Stimulated activated CD8-positive, alpha-beta memory T cell treated with anti-CD3 and anti-CD28 coated beads, Interleukin-7, amount 100 ng/mL, for 48 hours (primary cell): ENCODE measurements at regions not wholly inside any gene's neighbourhood (a gene's known extent, or its start where the extent isn't known, plus 50 kb on each side); places are given as distances from the start of the nearest gene placed in this dataset.
"Not testable (repeated sequence)": the region's sequence is repeated elsewhere in the genome, so short reads cannot be mapped to it uniquely, and the experiment has no call there.

ENCODE experiments used
- DNase-seq, 2 donors: peaks; one replicate each; pipeline ENCODE4 v3.0.0-alpha.2; 2020; ENCODE audit warnings: low read depth in 1 of 2; ENCODE audit errors: extremely low read depth in 1 of 2

- no peak for DNase-seq
These were observed 171.1 kb upstream of the SLC7A11 start for GRCh38 chr4:138413273-138413672.

- no peak for DNase-seq
These were observed 170.7 kb upstream of the SLC7A11 start for GRCh38 chr4:138412847-138413246.

GRCh38 chr4:138410266-138410665 is 168.1 kb upstream of the SLC7A11 start:
- no peak for DNase-seq

GRCh38 chr4:138409670-138410069 is 167.5 kb upstream of the SLC7A11 start:
- no peak for DNase-seq

GRCh38 chr4:138408758-138409157 is 166.6 kb upstream of the SLC7A11 start:
- DNase-seq, result no peak

- DNase-seq, result no peak
These were observed 165.2 kb upstream of the SLC7A11 start for GRCh38 chr4:138407329-138407728.

GRCh38 chr4:138406876-138407275 is 164.7 kb upstream of the SLC7A11 start:
- DNase-seq, result no peak

- no peak for DNase-seq
These were observed 163.9 kb upstream of the SLC7A11 start for GRCh38 chr4:138405934-138406567.

- no peak for DNase-seq
These were observed 163.3 kb upstream of the SLC7A11 start for GRCh38 chr4:138405466-138405891.

GRCh38 chr4:138404801-138405200 is 162.7 kb upstream of the SLC7A11 start:
- no peak for DNase-seq

- no peak for DNase-seq
These were observed 162.1 kb upstream of the SLC7A11 start for GRCh38 chr4:138404251-138404650.

GRCh38 chr4:138401334-138401733 is 159.2 kb upstream of the SLC7A11 start:
- no peak for DNase-seq

GRCh38 chr4:138400543-138400942 is 158.4 kb upstream of the SLC7A11 start:
- no peak for DNase-seq

GRCh38 chr4:138400066-138400465 is 157.9 kb upstream of the SLC7A11 start:
- DNase-seq, result no peak

GRCh38 chr4:138399081-138399480 is 156.9 kb upstream of the SLC7A11 start:
- no peak for DNase-seq

GRCh38 chr4:138398322-138398721 is 156.2 kb upstream of the SLC7A11 start:
- no peak for DNase-seq

- no peak for DNase-seq
These were observed 151.9 kb upstream of the SLC7A11 start for GRCh38 chr4:138393886-138394610.

- no peak for DNase-seq
These were observed 150.7 kb upstream of the SLC7A11 start for GRCh38 chr4:138392751-138393308.

- DNase-seq, result no peak
These were observed 148.0 kb upstream of the SLC7A11 start for GRCh38 chr4:138389976-138390685.

GRCh38 chr4:138374947-138375346 is 132.8 kb upstream of the SLC7A11 start:
- DNase-seq, result no peak

- DNase-seq, result no peak
These were observed 125.8 kb upstream of the SLC7A11 start for GRCh38 chr4:138367942-138368341.

- not testable (repeated sequence) for DNase-seq
These were observed 110.3 kb upstream of the SLC7A11 start for GRCh38 chr4:138352446-138352845.
